GM10266 (cell line): ENCODE measurements at regions not wholly inside any gene's neighbourhood (a gene's known extent, or its start where the extent isn't known, plus 50 kb on each side); places are given as distances from the start of the nearest gene placed in this dataset.

Experiments used
- DNase-seq: peaks from one replicate; pipeline ENCODE4 v3.0.0; 2012; ENCODE audit errors: extremely low spot score
- CTCF ChIP-seq: IDR thresholded peaks from 2 replicates; pipeline ENCODE4 v1.5.1; 2012; ENCODE audit warnings: mild to moderate bottlenecking, low read depth; ENCODE audit not compliant: control insufficient read depth, insufficient read depth; ENCODE audit errors: missing control alignments

GRCh38 chr4:10204401-10205058, 87.9 kb upstream of the WDR1 start:
- no peak for DNase-seq
- no peak for TF ChIP-seq CTCF

DNA sequence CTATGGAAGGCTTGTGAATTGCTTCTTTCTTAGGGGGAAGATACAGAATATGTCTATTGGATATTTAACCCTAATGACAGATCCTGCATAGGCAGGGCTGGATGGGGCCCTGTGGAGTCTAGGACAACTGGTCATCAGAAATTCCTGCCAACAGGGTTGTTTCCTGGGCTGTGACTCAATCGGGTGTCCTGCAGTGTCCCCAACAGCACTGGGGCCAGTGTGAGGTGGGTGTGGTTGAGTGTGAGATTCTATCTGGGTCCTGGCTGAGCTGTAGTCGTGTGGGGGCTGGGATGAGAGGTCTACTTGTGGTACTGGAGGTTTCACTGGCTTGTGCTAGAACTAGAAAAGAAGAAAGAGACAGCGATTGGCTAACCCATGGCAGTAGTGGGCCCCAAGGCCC, 87.3 kb upstream of the WDR1 start:
- DNase-seq = no peak

DNA sequence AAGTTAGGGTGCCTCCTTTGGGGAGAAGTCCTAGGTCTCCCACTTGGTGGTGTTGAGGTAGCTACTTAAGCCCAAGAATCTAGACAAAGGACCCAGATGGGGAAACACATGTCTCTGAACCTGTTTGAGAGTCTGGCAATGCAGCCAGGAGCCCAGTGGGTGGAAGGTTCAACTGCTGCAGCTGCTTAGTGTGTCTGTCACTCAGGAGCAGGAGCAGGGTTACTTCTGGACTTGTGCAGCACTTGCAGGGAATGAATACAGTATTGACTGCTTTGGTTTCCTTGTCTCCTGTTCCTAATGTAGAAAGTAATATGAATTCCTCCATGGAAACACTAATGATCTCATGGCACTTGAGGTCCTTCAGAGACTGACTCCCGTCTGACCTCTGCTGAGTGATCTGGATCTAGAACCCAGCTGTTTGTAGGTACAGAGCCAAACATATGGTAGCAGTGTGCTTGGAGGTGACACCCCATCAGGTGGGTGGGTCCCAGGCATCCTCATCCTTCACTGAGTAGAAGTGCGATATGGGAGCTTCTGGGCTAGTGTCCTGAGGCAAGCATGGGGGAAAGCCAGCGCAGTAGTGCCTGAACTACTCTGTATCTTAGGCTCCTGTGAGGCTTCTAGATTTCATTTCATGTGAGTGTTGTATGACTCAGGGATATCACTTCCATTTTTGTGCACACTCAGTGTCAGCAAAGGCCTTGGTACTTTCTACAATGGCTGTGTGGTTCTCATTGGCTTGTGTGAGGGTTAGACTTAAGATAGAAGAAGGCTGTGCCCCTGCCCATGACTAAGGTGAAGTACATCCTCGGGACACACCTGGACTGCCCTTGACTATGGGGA, 85.0 kb upstream of the WDR1 start:
- no peak for TF ChIP-seq CTCF
- DNase-seq = no peak

More for the DNA sequence above, 87.3 kb upstream of the WDR1 start:
- TF ChIP-seq CTCF = no peak

GRCh38 chr4:10200869-10201268, 84.3 kb upstream of the WDR1 start:
- TF ChIP-seq CTCF = no peak
- no peak for DNase-seq

DNA sequence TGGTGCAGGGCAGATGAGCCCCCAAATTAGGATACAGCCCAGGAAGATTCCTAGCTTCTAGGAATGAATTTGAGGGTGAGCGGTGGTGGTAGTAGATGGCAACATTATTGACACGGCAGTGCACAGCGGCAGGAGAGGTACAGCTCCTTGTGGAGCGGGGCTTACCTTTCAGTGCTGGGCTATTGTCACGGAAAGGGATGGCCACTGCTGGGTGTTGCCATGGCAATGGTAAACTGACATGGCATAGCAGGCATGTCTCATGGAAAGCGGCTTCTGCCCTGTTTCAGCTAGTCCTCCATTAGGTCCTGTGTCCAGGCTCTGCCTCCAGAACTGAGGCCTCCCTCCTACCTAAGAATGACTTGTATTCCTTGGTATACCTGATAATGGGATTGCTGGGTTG, 81.8 kb upstream of the WDR1 start:
- no peak for TF ChIP-seq CTCF
- no peak for DNase-seq

- no peak for DNase-seq
- TF ChIP-seq CTCF = no peak
These were observed 81.4 kb upstream of the WDR1 start for GRCh38 chr4:10197952-10198351.

DNA sequence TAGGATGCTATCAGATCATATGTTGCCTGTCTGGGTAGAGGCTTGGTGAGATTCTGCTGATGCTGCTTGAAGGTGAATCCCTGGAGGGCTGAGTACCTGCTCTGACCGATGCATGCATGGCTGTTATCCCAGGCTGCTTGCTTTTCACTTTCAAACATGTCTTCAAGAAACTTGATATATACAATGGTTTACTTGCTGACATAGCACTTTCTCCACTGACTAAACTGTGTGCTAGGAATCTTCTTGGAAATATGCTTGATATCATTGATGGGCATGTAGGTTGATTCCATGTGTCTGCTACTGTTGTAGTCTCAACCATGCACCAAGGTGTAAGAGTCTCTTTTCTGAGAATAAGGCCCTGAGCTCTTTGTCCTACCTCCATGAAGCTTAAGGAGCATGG, 79.6 kb upstream of the WDR1 start:
- DNase-seq = no peak
- TF ChIP-seq CTCF = no peak
